ENCODE measurements at regions not wholly inside any gene's neighbourhood (a gene's known extent, or its start where the extent isn't known, plus 50 kb on each side); places are given as distances from the start of the nearest gene placed in this dataset.

- peak overlapping the region; percentile 17 for H3K27ac Mint-ChIP-seq
- H3K4me1 Mint-ChIP-seq = peaks cover 20% of the 10 kb centered on the region
- H3K36me3 Mint-ChIP-seq = no peaks in the 10 kb centered on the region
- H3K27me3 Mint-ChIP-seq (ENCODE audit: low read depth) = peaks cover 4% of the 10 kb centered on the region
- peak; percentile 80 for TF ChIP-seq CTCF (IDR thresholded peaks at IDR 0.05; ENCODE audit: unreplicated experiment)
- DNase-seq (ENCODE audit: low spot score in 2 of 2, unreplicated experiment in 2 of 2) = peak; percentile 73 to 91
- H3K9me3 Mint-ChIP-seq = no peaks in the 10 kb centered on the region
- H3K4me3 Mint-ChIP-seq = peak overlapping the region; percentile 22
Measured at GRCh38 chr3:5426094-5426883, 238.8 kb downstream of the EDEM1 start.

- no peaks in the 10 kb centered on the region for H3K36me3 Mint-ChIP-seq
- H3K27ac Mint-ChIP-seq = no peak overlapping the region
- no peak for DNase-seq (ENCODE audit: low spot score in 2 of 2, unreplicated experiment in 2 of 2)
- H3K9me3 Mint-ChIP-seq = no peaks in the 10 kb centered on the region
- peaks cover 27% of the 10 kb centered on the region for H3K4me1 Mint-ChIP-seq
- no peak overlapping the region for H3K4me3 Mint-ChIP-seq
- no peak for TF ChIP-seq CTCF (IDR thresholded peaks at IDR 0.05; ENCODE audit: unreplicated experiment)
- peaks cover 2% of the 10 kb centered on the region for H3K27me3 Mint-ChIP-seq (ENCODE audit: low read depth)
Measured at GRCh38 chr3:5427021-5427420, 239.5 kb downstream of the EDEM1 start.

- DNase-seq (ENCODE audit: low spot score in 2 of 2, unreplicated experiment in 2 of 2) = no peak
- no peak for TF ChIP-seq CTCF (IDR thresholded peaks at IDR 0.05; ENCODE audit: unreplicated experiment)
- peaks cover 2% of the 10 kb centered on the region for H3K27me3 Mint-ChIP-seq (ENCODE audit: low read depth)
- no peaks in the 10 kb centered on the region for H3K36me3 Mint-ChIP-seq
- H3K27ac Mint-ChIP-seq = no peak overlapping the region
- peaks cover 31% of the 10 kb centered on the region for H3K4me1 Mint-ChIP-seq
- H3K9me3 Mint-ChIP-seq = no peaks in the 10 kb centered on the region
- no peak overlapping the region for H3K4me3 Mint-ChIP-seq
Measured at GRCh38 chr3:5427938-5428337, 240.4 kb downstream of the EDEM1 start.

GRCh38 chr3:5428607-5429516 is 241.4 kb downstream of the EDEM1 start:
- Mint-ChIP-seq H3K27ac (no peak overlapping the region), H3K36me3 (no peaks in the 10 kb centered on the region), H3K9me3 (no peaks in the 10 kb centered on the region), H3K27me3 (ENCODE audit: low read depth) (peaks cover 2% of the 10 kb centered on the region), H3K4me1 (peaks cover 31% of the 10 kb centered on the region), H3K4me3 (no peak overlapping the region)
- DNase-seq (ENCODE audit: low spot score in 2 of 2, unreplicated experiment in 2 of 2) = no peak
- TF ChIP-seq CTCF (IDR thresholded peaks at IDR 0.05; ENCODE audit: unreplicated experiment) = no peak

- H3K4me1 Mint-ChIP-seq = peaks cover 31% of the 10 kb centered on the region
- no peak overlapping the region for H3K27ac Mint-ChIP-seq
- no peak for DNase-seq (ENCODE audit: low spot score in 2 of 2, unreplicated experiment in 2 of 2)
- H3K27me3 Mint-ChIP-seq (ENCODE audit: low read depth) = peaks cover 2% of the 10 kb centered on the region
- H3K36me3 Mint-ChIP-seq = no peaks in the 10 kb centered on the region
- TF ChIP-seq CTCF (IDR thresholded peaks at IDR 0.05; ENCODE audit: unreplicated experiment) = no peak
- no peak overlapping the region for H3K4me3 Mint-ChIP-seq
- no peaks in the 10 kb centered on the region for H3K9me3 Mint-ChIP-seq
Measured at GRCh38 chr3:5429517-5429890, 242.0 kb downstream of the EDEM1 start.

Data from mesothelial cell of epicardium (in vitro differentiated cells).